Endometrial microvascular endothelial cells (primary cell): ENCODE measurements at regions not wholly inside any gene's neighbourhood (a gene's known extent, or its start where the extent isn't known, plus 50 kb on each side); places are given as distances from the start of the nearest gene placed in this dataset.
"Not testable (repeated sequence)": the region's sequence is repeated elsewhere in the genome, so short reads cannot be mapped to it uniquely, and the experiment has no call there.

Experiments used
- in situ Hi-C: cut with HindIII; loops from 2 replicates; pipeline ENCODE4 v1.10.0; 2017; ENCODE audit warnings: low sequenced_read_pairs, low pct_unique_long_range_greater_than_20kb; ENCODE audit errors: inconsistent ontology term

- in situ Hi-C loops = no loop called here
These were observed 83.8 kb upstream of the KIF26B start for GRCh38 chr1:245070836-245071615.

GRCh38 chr1:245067257-245067656 lies 87.5 kb upstream of the KIF26B start:
- in situ Hi-C loops = no loop called here

GRCh38 chr1:245062741-245063305 lies 92.0 kb upstream of the KIF26B start:
- in situ Hi-C loops = no loop called here

- in situ Hi-C loops = not testable (repeated sequence)
These were observed 93.0 kb upstream of the KIF26B start for GRCh38 chr1:245061808-245062207.

GRCh38 chr1:245060684-245061374 lies 94.0 kb upstream of the KIF26B start:
- in situ Hi-C loops = no loop called here

- in situ Hi-C loops = no loop called here
These were observed 94.9 kb upstream of the KIF26B start for GRCh38 chr1:245059806-245060424.

- in situ Hi-C loops = no loop called here
These were observed 95.9 kb upstream of the KIF26B start for GRCh38 chr1:245058882-245059281.

GRCh38 chr1:245058436-245058835 lies 96.3 kb upstream of the KIF26B start:
- in situ Hi-C loops = no loop called here

- in situ Hi-C loops = no loop called here
These were observed 97.9 kb upstream of the KIF26B start for GRCh38 chr1:245056913-245057312.

GRCh38 chr1:245056296-245056695 lies 98.5 kb upstream of the KIF26B start:
- in situ Hi-C loops = not testable (repeated sequence)

- in situ Hi-C loops = no loop called here
These were observed 99.0 kb upstream of the KIF26B start for GRCh38 chr1:245055752-245056151.

- in situ Hi-C loops = no loop called here
These were observed 100.1 kb upstream of the KIF26B start for GRCh38 chr1:245054507-245055270.

GRCh38 chr1:245054105-245054504 lies 100.7 kb upstream of the KIF26B start:
- in situ Hi-C loops = no loop called here

- in situ Hi-C loops = no loop called here
These were observed 102.5 kb upstream of the KIF26B start for GRCh38 chr1:245052258-245052657.

GRCh38 chr1:245051349-245052221 lies 103.2 kb upstream of the KIF26B start:
- in situ Hi-C loops = no loop called here

GRCh38 chr1:245046769-245047168 lies 108.0 kb upstream of the KIF26B start:
- in situ Hi-C loops = loop anchor here (10.0 kb wide), 1 partner anchor 212 kb away; the partner anchor contains the start of gene COX20

GRCh38 chr1:245046315-245046714 lies 108.5 kb upstream of the KIF26B start:
- in situ Hi-C loops = loop anchor here (10.0 kb wide), 1 partner anchor 212 kb away; the partner anchor contains the start of gene COX20
